ENCODE measurements at regions not wholly inside any gene's neighbourhood (a gene's known extent, or its start where the extent isn't known, plus 50 kb on each side); places are given as distances from the start of the nearest gene placed in this dataset.
A peak's percentile ranks its signal among the peaks of the same experiment; 100 is the strongest.
"Not testable (repeated sequence)": the region's sequence is repeated elsewhere in the genome, so short reads cannot be mapped to it uniquely, and the experiment has no call there.

DNA sequence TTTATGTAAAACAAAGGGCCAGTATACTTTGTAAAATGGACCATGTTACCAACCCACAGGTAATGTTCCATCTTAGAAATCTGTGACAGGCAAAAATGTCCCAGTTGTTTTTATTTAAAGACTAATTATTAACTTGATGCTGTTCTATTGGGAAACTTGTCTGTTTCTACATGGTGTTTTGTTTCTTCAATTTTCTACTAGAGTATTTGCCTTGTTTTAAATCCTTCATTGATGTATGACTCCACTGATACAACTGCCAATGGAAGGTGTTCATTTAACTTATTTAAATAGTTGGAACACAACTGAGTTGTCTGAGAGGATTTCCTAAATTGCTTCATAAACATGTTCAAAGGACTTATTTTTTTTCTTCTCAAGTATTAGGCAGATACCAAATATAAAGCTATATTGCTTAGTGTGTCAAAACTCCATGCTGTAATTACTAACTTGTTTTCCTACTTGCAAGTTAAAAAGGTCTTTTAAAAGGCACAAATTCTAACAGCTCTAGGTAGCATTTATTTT, 152.0 kb upstream of the XPO1 start:
- ATAC-seq, result no peak
- intact Hi-C loops (cut with DNase I, micrococcal nuclease), result no loop called here
- no peak for DNase-seq

DNA sequence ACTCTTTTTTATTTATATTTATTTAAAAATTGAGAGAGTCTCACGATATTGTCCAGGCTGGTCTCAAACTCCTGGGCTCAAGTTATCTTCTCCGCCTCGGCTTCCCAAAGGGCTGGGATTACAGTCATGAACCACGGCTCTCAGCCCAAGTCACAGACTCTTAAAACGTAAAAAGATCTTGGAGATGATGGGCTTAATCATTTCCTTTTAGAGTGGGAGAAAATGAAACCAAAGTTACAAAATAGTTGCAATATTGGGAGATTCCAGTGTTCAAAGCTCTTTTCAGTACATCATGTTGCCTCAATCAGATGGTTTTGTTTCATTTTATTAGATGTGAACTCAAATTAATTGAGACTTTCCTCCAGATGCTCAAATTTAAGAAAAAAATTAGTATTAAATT, 151.4 kb upstream of the XPO1 start:
- ATAC-seq (no peak), DNase-seq (no peak)
- intact Hi-C loops (cut with DNase I, micrococcal nuclease), result no loop called here

DNA sequence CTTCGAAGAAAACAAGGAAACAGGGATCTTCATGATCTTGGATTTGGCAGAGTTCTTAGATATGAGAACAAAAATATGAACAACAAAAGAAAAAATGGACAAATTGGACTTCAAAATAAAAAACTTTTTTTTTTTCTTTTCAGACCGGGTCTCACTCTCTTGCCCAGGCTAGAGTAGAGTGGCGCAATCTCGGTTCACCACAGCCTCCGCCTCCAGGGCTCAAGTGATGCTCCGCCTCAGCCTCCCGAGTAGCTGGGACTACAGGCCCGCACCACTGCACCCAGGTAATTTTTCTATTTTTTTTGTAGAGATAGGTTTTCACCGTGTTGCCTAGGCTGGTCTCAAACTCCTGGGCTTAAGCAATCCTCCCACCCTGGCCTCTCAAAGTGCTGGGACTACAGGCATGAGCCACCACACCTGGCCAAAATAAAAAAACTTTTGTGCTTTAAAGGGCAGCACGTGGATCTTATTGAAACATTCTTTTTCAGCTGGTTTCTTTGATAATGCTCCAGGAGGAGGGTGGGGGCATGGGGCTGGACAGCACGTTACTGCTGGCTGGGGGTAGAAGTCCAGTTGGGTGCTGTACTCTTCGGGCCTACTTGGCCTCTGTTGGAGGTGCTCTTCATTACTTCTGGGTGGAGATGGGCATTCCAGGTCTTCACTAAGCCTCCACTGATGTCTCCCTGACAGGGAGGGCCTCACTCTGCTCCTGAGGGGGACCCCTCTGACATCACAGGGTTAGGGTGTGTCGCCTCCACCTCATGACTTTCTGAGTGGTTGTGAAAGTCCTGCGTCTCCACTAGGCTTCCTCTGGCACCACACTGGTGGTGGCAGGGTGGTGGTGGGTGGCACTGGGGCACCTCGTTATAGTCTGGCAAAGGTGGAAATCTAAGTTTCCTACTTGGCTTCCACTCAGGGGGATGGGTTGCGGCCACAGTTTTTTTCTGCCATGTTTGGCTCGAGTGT, 150.5 kb upstream of the XPO1 start:
- no peak for ATAC-seq
- intact Hi-C loops (cut with DNase I, micrococcal nuclease), result no loop called here
- DNase-seq, result no peak

- DNase-seq (no peak), ATAC-seq (no peak)
- intact Hi-C loops (cut with DNase I, micrococcal nuclease), result no loop called here
Observed at GRCh38 chr2:61679096-61679495, 140.9 kb upstream of the XPO1 start.

DNA sequence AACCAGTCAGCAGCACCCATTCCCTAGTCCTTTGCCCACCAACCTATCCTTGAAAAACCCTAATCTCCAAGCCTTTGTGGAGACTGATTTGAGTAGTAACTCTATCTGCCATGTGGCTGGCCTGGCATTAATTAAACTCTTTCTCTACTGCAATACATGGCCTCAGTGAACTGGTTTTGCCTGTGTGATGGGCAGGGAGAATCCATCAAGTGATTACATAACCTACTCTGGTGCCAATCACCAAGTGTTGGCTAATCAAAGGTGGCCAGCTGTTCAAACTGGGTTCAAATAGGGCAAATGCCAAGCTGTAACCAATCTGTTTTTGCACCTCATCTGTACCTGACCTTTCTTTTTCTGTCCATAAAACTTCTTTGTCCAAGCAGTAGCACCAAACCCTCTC, 139.8 kb upstream of the XPO1 start:
- ATAC-seq, result no peak

GRCh38 chr2:61677306-61677705, 139.2 kb upstream of the XPO1 start:
- intact Hi-C loops (cut with DNase I, micrococcal nuclease), result no loop called here
- DNase-seq (no peak), ATAC-seq (peak; percentile 85)

More for the DNA sequence above, 139.8 kb upstream of the XPO1 start:
- no peak for DNase-seq
- intact Hi-C loops (cut with DNase I, micrococcal nuclease), result no loop called here

DNA sequence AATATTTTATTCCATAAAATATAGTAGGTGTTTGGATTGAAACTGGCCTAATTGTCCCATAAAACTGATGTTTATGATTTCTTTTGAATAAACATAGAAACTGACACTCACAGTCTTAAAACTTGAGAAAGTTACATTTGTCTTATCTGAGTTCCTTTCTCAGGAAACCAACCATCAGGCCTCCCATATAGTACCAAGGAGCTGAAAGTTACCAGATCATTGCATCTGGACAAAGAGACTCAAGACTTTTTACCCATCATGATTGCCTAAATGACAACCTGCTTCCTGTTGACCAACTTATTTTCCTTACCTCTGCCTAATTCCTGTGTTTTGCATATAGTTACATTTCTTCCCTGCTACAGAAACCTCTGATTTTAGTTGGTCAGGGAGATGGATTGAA, 137.0 kb upstream of the XPO1 start:
- ATAC-seq, result no peak
- DNase-seq, result no peak
- intact Hi-C loops (cut with DNase I, micrococcal nuclease), result no loop called here

DNA sequence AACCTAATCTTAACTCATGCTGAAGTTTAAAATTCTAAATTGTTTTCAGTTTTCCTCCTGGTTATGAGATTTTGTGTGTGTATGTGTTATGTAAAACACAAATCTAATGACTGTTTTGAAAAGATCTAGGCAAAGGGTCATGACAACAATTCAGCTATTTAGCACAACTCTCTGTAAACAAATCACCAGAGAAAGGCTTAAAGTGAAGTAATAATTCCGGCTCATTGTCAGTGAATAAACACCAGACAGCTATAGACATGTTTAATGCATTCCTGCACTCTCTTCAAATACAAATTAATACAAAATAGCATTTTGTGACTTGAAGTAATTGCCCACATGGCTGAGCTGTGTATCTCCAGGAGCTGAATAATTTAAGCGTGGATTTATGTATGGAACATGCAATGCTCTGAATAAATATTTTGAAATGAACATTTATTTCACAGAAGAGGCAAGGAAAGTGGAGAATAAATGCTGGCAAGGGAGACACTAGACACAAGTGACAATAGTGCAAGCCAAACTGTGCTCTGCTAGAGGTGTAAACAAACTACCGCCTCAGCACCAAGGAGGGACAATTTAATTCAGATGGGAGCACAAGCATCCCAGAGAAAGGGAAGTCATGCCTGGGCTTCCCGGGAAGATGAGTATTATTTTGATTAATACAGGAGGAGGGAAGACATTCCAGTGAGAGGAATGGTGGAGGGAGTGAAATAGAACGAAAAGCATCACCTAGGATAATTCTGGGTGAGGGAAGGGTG, 133.6 kb upstream of the XPO1 start:
- intact Hi-C loops (cut with DNase I, micrococcal nuclease), result no loop called here
- peak; percentile 13 for ATAC-seq

DNA sequence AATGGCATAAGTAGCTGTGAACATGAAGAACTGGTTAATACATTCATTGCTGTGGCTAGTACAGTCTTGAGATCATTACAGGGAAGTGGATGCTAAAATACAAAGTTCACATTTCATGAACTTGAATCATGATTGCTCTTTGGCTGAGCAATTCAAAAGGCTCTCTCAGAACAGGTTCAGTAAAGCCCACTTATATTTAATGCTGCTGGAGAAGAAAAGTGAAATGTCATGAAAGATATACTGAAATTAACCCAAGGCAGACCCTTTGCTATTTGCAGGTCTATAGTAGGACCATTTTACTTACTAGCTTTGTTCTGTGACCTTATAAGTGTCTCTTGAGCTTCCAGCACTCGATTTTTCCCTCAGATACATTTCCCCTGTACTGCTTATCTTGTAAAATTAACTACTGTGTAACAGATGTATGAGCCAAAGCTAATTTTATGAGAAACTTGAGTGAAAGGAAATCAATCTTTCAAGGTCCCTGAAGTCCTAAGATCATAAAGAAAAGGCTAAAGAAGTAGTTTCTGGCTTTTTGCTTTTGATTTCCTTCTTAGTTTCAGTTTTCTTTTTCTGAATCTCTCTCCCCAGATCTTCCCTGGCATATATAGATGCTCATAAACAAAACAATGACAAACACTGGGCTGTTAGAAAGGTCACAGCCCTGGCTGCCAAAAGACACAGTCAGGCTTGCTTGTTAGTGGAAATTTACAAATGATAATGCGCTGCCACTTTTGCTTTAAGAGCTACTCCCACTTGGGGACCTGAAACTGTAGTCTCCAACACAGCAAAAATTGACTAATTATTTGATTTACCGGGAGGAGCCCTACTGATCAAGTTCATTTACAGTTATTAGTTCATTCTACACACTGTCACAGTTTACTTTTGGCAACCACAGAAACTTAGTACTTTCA, 132.7 kb upstream of the XPO1 start:
- ATAC-seq (peak; percentile 94), DNase-seq (peak; percentile 31 to 43)
- intact Hi-C loops (cut with DNase I, micrococcal nuclease), result no loop called here

More for the DNA sequence above, 133.6 kb upstream of the XPO1 start:
- DNase-seq, result no peak

GRCh38 chr2:61664190-61664589, 126.0 kb upstream of the XPO1 start:
- DNase-seq, result no peak
- intact Hi-C loops (cut with DNase I, micrococcal nuclease), result no loop called here
- ATAC-seq, result no peak

DNA sequence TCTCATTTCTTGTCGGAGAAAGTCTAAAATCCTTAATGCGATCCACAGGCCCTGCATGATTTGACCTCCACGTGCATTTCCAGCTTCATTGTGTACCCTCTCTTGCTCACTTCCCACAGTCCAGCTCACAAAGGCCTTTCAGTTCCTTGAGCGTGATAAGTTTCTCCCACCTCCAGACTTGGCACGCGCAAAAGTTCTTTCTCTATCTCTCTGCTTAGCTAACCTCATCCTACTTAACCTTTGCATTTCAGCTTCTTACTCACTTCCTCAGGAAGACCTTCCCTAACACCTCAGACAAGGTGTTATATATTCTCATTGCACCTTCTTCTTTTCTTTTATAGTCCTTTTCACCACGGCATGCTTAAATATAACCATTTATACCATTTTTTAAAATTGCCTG, 124.8 kb upstream of the XPO1 start:
- DNase-seq (no peak), ATAC-seq (no peak)
- intact Hi-C loops (cut with DNase I, micrococcal nuclease), result no loop called here

DNA sequence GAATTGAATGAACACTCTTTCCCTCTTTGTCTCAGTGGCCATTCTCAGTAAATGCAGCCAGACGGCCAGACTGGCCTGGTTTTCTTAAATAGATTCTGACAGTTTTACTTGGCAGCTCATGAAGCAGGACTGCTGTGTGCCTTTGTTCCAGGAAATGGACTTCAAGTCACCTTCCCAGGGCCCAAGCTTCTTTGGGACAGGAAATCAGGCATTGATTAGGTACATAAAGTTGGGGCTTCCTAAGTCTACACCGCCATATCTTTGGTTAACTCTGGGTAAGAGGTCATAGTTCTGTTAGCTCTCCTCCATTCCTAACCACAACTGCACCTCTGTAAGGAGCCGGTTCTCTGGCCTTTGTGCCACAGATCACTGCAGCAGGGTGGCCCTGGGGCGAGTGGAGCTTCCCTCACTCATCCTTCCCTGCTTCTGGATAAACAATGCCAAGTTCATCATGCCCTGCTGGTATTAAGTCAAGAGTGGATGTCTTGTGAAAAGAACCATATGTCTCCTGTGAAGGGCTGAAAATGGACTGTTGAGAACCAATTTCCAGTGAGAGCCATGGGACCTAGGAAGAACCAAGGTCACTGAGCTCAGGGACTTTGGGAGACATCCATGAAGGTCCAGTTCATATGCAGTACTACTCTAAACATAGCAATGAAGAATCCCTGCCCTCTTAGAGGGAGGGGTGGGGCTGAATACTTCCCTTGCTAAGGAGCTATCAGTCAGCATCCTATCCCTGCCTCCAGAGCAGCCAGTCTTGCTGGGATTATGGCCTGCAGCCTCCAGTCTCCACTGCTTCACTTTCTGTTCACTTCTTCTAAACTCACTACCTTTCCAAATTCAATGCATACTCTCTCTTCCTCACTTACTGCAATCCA, 122.6 kb upstream of the XPO1 start:
- DNase-seq (no peak), ATAC-seq (peak; percentile 15)
- intact Hi-C loops (cut with DNase I, micrococcal nuclease), result no loop called here

- DNase-seq, result no peak
- peak; percentile 75 for ATAC-seq
- intact Hi-C loops (cut with DNase I, micrococcal nuclease), result no loop called here
Observed at GRCh38 chr2:61658841-61659780, 121.0 kb upstream of the XPO1 start.

DNA sequence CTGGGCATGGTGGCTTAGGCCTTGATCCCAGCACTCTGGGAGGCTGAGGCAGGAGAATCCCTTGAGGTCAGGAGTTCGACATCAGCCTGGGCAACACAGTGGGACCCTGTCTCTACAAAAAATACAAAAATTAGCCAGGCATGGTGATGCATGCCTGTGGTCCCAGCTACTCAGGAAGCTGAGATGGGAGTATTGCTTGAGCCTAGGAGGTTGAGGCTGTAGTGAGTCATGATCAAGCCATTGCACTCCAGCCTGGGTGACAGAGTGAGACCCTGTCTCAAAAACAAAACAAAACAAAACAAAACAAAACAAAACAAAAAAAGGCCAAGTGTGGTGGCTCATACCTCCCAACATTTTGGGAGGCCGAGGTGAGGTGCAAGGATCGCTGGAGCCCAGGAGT, 111.8 kb upstream of the XPO1 start:
- DNase-seq; intact Hi-C loops (cut with DNase I, micrococcal nuclease); ATAC-seq: not testable (repeated sequence)

- DNase-seq (no peak), ATAC-seq (no peak)
- intact Hi-C loops (cut with DNase I, micrococcal nuclease), result no loop called here
Observed at GRCh38 chr2:61649021-61649420, 110.9 kb upstream of the XPO1 start.

GRCh38 chr2:61647044-61647443, 108.9 kb upstream of the XPO1 start:
- DNase-seq (no peak), ATAC-seq (no peak)
- intact Hi-C loops (cut with DNase I, micrococcal nuclease), result no loop called here

- ATAC-seq (no peak), DNase-seq (no peak)
- intact Hi-C loops (cut with DNase I, micrococcal nuclease), result no loop called here
Observed at GRCh38 chr2:61645911-61646310, 107.8 kb upstream of the XPO1 start.

All from left colon (tissue), 2 donors.